Left renal cortex interstitium (tissue), 4 donors: ENCODE measurements at regions not wholly inside any gene's neighbourhood (a gene's known extent, or its start where the extent isn't known, plus 50 kb on each side); places are given as distances from the start of the nearest gene placed in this dataset.

Experiments
- DNase-seq, 4 donors: peaks; one replicate each; pipeline ENCODE4 v3.0.0-alpha.2; 2013; ENCODE audit warnings: low read depth in 4 of 4, low spot score in 2 of 4, missing footprints in 1 of 4

DNA sequence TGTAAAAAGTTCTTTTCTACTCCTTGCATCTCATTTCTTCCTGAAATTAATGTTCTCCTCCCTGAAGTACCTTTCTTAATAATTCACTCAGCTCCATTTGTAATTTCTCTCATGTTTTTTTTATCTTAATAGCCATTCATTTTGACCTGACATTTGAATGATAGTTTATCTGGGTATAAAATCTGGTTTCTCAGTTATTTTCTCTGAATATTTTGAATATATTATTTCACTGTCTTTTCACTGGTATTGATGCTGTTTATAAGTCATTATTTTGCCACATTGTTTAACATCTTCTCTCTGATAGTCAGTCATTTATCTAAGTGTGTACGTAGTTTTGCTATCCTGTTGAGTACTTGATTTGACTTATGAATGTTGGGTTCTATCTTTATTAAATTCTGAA is 68.8 kb upstream of the ARHGAP18 start:
- DNase-seq: no peak

DNA sequence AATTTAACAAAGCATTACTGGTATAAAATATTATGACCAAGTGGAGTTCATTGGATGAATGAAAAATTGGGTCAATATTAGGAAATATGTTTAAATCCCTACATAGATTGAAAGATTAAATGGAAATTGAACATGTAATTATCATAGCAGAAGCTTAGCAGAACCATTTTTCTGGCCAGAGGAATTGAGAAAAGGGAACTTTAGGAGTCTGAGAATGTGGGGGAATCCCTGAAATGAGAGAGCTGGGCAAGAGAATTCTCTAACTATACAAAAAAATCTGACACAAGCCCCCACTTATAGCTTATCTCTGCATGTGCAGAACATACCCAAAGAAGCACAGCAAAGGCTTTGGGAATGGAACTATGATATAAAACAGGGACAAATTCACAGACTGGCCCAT is 67.4 kb upstream of the ARHGAP18 start:
- DNase-seq: no peak

DNA sequence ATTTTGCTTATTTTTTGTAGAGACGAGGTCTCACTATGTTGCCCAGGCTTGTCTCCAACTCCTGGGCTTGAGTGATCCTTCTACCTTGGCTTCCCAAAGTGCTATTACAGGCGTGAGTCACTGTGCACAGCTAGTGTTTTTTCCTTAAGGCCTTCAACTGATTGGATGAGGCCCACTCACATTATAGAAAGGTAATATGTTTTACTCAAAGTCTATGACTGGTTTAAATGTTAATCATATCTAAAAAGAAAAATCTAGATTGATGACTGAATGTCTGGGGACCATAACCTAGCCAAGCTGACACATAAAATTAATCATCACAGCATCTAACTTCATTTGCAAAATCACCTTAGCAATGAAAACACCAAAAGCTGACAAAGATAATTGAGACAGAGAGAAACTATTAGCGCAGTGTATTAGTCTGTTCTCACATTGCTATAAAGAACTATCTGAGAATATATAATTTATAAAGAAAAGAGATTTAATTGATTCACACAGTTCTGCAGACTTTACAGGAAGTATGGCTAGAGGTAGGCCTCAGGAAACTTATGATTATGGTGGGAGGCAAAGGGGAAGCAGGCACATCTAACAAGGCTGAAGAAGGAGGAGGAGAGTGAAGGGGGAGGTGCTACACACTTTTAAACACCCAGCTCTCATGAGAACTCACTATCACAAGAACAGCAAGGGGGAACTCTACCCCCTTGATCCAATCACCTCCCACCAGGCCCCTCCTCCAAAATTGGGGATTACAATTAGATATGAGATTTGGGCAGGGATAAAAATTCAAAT is 66.8 kb upstream of the ARHGAP18 start:
- DNase-seq: no peak

DNA sequence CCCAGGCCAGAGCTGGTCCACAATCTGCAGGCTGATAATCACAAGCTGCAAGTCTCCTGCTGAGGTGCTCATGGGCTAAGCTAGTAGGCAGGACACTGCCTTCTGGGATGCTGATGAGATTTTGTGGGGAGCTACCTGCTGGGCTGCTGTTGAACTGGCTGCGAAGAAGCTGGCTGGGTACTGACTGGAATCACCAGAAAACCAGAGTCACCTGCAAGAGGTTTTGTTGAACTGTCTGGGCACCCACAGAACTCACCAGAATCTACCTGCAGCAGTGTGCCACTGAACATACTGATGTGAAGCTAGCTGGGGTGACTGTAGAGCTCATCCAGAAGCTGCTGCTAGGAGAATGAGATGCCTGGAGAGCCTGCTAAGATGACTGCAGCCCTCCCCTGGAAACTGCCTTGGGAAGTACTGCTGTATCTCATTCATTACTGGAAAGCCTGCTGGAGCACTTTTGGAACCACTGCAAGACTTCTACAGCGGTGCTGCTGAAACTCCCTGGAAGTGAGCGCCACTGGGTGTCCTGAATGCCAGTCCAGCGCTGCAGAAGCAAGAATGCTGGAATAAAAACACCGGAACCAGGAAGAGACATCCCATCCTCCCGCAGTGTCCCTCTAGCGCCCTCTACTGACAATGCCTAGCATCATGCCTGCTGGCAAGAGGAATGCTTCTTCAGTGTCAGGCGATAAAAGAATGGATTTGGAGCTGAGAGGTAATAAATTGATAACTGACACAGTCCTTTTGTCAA is 64.9 kb upstream of the ARHGAP18 start:
- peak in 2 of 4 donors; percentile 34 to 62 for DNase-seq

DNA sequence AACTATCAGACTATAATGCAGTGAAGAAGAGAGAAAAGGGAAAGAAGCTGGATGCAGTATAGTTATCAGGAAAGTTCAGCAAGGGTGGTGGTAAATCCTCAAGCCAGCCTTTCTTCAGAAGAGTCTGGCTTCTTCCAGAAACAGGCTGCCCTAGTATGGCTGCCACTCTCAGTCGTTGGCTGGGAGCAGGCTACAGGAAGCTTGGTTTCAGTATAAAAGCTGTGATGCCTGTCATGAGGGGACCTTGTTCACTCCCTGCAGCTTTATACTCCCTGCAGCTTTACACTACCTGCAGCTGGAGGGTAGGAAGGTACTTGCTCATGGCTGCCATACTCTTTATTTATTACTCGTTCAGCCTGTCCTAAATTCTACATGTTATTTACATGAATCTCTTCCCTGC is 63.3 kb upstream of the ARHGAP18 start:
- no peak for DNase-seq

DNA sequence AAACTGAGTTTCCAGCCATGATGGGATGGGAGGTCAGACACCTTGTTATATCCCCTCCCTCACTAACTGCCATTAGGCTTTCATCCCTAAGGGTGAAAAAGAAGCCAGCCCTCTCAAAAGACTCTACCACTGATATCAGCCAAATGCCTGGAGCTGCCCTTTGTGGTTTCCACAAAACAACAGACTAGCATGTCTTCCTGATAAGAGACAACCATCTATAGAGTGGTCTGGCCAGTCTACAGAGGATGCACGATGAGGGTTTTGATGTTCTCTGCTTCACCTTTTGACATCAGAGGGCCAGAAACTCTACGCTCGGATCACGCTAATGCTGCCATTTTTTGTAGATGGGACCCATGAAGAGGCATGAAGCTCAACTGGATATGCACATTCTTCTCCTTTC is 61.7 kb upstream of the ARHGAP18 start:
- DNase-seq: no peak

DNA sequence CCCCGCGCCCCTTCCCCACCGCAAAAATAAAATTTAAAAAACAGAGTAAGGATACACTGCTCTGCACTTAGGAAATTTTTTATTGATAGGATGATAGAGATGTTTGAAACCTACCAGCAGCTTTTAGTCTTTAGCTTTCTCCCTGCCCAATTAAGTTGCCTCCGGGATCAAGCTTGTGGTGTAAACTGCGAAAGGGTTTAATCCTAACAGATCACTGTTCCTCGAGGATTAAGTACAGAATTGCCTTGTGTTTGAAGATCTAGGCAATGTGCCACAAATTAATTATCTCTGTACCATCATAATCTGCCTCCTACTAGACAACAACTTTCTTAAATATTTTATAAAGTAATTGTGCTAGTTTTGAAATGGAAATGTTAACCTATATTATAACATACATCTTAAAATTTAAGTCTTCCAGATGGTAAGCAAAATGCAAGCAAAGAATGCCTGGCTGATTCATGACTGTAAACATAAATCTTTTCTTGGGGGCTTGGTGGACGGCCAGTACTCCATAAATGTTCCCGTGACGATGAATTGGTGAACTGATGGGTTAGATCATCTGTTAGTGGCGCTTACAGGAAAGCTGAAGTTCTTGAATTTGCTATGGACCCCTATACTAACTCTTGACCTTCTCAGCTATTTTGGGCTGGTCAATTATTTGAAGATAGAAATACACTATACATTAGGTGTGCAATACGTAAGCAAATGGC is 58.0 kb upstream of the ARHGAP18 start:
- no peak for DNase-seq

DNA sequence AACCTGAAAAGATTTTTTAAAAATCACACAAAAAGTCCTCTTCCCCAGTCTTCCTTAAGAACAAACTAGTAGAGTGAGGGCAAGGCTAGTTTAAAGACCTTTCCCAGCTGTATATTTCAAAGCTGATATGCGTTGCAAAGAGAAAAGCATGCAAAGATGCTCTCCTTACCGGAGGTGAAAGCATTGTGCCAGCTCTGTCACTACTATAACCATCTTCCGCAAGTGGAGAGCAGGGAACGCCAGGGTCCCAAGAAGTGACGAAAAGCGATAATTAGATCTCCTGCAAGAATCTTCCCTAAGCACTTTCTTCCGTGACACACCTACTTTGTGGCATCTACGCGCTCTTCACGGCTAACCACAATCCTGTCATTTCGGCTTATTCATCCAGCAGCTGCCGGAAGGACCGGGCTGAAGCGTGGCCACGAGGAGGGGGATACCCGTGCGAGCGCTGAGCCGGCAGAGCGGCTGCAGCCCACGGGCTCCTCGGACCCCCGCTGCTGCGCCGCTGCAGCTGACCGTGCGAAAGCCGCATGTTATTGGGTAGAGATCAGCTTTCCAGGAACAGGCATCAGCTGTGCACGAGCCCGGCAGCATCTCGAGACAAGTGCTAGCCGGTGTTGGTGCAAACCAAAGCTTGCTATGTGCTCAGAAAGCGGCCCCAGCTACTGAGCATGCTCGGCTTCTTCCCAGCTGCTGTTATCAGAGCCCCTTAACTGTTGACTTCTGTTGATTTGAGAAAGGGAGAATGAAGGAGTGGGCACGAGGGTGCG is 57.2 kb upstream of the ARHGAP18 start:
- DNase-seq: peak in 2 of 4 donors; percentile 41 to 51

DNA sequence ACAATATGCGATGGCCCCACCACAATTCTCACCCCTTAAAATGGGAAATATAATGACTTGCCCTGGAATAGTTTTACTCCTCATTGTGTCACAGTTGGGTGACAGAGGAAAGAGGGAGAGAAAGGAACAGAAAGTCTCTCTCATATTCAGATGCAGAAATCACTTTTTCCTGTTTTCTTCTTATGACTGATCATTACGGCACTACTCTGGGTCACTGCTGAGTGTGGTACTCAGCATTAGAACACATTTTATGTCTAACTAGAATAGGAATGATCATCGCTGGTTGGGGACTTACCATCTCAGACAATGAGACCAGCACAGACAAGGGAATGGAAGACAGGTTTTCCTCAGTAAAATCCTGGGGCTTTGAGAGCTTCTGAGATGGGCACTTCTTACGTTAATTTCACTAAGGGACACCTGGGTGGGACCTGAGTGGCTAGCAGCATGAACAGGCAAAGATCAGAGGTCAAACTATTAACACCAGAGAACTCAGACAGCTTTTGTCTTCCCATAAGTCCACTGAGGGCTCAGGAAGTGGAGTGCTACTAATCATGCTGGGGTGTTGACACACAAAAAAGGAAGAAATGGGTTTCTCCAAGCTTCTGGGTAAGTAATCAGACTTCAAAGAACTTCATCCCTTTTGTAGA is 54.9 kb upstream of the ARHGAP18 start:
- DNase-seq: no peak

DNA sequence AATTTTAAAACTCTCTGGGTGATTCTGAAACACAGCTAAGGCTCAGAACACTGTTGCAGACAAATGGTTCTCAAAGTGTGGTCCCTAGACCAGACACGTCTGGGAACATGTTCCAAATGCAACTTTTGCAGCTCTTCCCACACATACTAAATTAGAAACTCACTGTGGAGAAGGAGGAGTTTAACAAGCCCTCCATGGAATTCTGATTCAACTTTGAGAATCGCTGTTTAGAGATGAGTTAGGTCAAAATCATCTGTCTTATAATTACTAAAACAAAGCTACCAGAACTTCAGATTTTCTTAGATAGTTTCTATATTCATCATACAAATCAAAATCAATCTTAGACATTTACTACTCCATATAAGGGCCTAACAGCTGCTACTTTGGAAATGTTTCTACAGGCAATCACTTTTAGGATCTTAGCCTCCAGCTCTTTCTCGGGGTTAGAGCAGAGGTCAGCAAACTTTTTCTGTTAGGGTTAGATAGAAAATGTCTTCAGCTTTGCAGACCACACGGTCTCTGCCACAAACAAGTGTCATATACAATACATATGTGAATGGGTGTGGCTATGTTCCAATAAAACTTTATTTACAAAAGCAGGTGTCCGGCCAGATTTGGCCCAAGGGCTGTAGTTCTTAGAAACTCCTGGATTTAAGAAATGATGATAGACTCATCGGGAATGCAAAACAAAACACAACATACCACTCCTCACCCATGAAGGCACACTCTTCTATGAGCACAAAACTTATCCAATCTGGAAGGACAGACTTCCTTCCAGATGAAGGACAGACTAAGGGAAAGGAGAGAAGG is 50.0 kb upstream of the ARHGAP18 start:
- DNase-seq: no peak
